WTC11 (cell line): ENCODE measurements at regions not wholly inside any gene's neighbourhood (a gene's known extent, or its start where the extent isn't known, plus 50 kb on each side); places are given as distances from the start of the nearest gene placed in this dataset.

Experiments used
- ATAC-seq: fragments of 200-7000 bp; cut with Tn5 transposase; 2 replicates; pipeline ENCODE4 v1.10.0; 2021; ENCODE audit warnings: mild to moderate bottlenecking, moderate library complexity
- CTCF ChIA-PET: fragments of 300-600 bp; sonication (Branson Sonifier 250); formaldehyde crosslinking; loops from one replicate; lab custom pipeline; 2021; ENCODE audit warnings: antibody characterized with exemption; lab: Charles Lee
- POLR2A ChIA-PET: fragments of 350-600 bp; sonication (Branson Sonifier 250); formaldehyde crosslinking; loops from one replicate; lab custom pipeline; 2021; ENCODE audit warnings: antibody characterized with exemption; lab: Charles Lee
- DNase-seq: peaks from one replicate; pipeline ENCODE4 v3.0.0; 2021; ENCODE audit warnings: low spot score
- H3K27ac Mint-ChIP-seq: 2 replicates; pipeline ENCODE4 v1.8.0; 2021; ENCODE audit warnings: mixed read lengths
- H3K27me3 Mint-ChIP-seq: 2 replicates; pipeline ENCODE4 v1.8.0; 2021; ENCODE audit warnings: low read depth, mild to moderate bottlenecking, moderate library complexity, mixed read lengths
- H3K36me3 Mint-ChIP-seq: 2 replicates; pipeline ENCODE4 v1.8.0; 2021; ENCODE audit warnings: mixed read lengths
- H3K4me1 Mint-ChIP-seq: 2 replicates; pipeline ENCODE4 v1.8.0; 2022; ENCODE audit warnings: mixed read lengths
- H3K4me3 Mint-ChIP-seq: 2 replicates; pipeline ENCODE4 v1.8.0; 2021; ENCODE audit warnings: mild to moderate bottlenecking, moderate library complexity, mixed read lengths
- H3K9me3 Mint-ChIP-seq: 2 replicates; pipeline ENCODE4 v1.8.0; 2021; ENCODE audit warnings: mixed read lengths
- CREB1 ChIP-seq: sonication (generic); formaldehyde crosslinking; IDR thresholded peaks from 2 replicates; pipeline ENCODE4 v1.8.0; 2023; ENCODE audit warnings: mild to moderate bottlenecking, missing genetic modification reagents
- ELF4 ChIP-seq: sonication (generic); formaldehyde crosslinking; IDR thresholded peaks from 2 replicates; pipeline ENCODE4 v1.8.1; 2022; ENCODE audit warnings: low read depth, mild to moderate bottlenecking, moderate library complexity, missing genetic modification reagents
- GTF2I ChIP-seq: fragments of 250-450 bp; sonication (Bioruptor Pico); conservative IDR thresholded peaks from 2 replicates; pipeline ENCODE4 v1.4.0; 2021; ENCODE audit warnings: mild to moderate bottlenecking
- TEAD1 ChIP-seq: sonication (generic); formaldehyde crosslinking; IDR thresholded peaks from 2 replicates; pipeline ENCODE4 v1.8.0; 2022; ENCODE audit warnings: mild to moderate bottlenecking, missing genetic modification reagents
- TP53 ChIP-seq: sonication (generic); formaldehyde crosslinking; IDR thresholded peaks from 2 replicates; pipeline ENCODE4 v1.8.1; 2023; ENCODE audit warnings: mild to moderate bottlenecking, missing genetic modification reagents
- ZNF121 ChIP-seq: sonication (generic); formaldehyde crosslinking; IDR thresholded peaks from 2 replicates; pipeline ENCODE4 v1.8.0; 2023; ENCODE audit warnings: missing genetic modification reagents
- ZNF138 ChIP-seq: sonication (generic); formaldehyde crosslinking; conservative IDR thresholded peaks from 2 replicates; pipeline ENCODE4 v1.8.1; 2022; ENCODE audit warnings: mild to moderate bottlenecking, moderate library complexity, missing genetic modification reagents
- TF ChIP-seq, protein P1 (sequence below): sonication (generic); formaldehyde crosslinking; IDR thresholded peaks from 2 replicates; pipeline ENCODE4 v1.8.1; 2022; ENCODE audit warnings: mild to moderate bottlenecking, missing genetic modification reagents, moderate library complexity, borderline replicate concordance
- TF ChIP-seq, protein P2 (sequence below): sonication (generic); formaldehyde crosslinking; IDR thresholded peaks from 2 replicates; pipeline ENCODE4 v1.8.0; 2022; ENCODE audit warnings: mild to moderate bottlenecking, missing genetic modification reagents
- TF ChIP-seq, protein P3 (sequence below): fragments of 250-450 bp; sonication (Bioruptor Pico); IDR thresholded peaks from 2 replicates; pipeline ENCODE4 v1.9.0; 2021; ENCODE audit warnings: mild to moderate bottlenecking
- TF ChIP-seq, protein P4 (sequence below): sonication (generic); formaldehyde crosslinking; IDR thresholded peaks from 2 replicates; pipeline ENCODE4 v1.8.0; 2023; ENCODE audit warnings: mild to moderate bottlenecking, missing genetic modification reagents
- TF ChIP-seq, protein P5 (sequence below): sonication (generic); formaldehyde crosslinking; IDR thresholded peaks from 2 replicates; pipeline ENCODE4 v1.8.1; 2022; ENCODE audit warnings: missing genetic modification reagents, borderline replicate concordance
- TF ChIP-seq, protein P6 (sequence below): sonication (generic); formaldehyde crosslinking; IDR thresholded peaks from 2 replicates; pipeline ENCODE4 v1.8.0; 2022; ENCODE audit warnings: mild to moderate bottlenecking, missing genetic modification reagents
- TF ChIP-seq, protein P7 (sequence below): sonication (generic); formaldehyde crosslinking; IDR thresholded peaks from 2 replicates; pipeline ENCODE4 v1.8.0; 2022; ENCODE audit warnings: missing genetic modification reagents
- TF ChIP-seq, protein P8 (sequence below): sonication (generic); formaldehyde crosslinking; IDR thresholded peaks from 2 replicates; pipeline ENCODE4 v1.8.0; 2022; ENCODE audit warnings: mild to moderate bottlenecking, missing genetic modification reagents
- TF ChIP-seq, protein P9 (sequence below): sonication (generic); formaldehyde crosslinking; IDR thresholded peaks from 2 replicates; pipeline ENCODE4 v1.8.1; 2023; ENCODE audit warnings: mild to moderate bottlenecking, missing genetic modification reagents, moderate library complexity

DNA sequence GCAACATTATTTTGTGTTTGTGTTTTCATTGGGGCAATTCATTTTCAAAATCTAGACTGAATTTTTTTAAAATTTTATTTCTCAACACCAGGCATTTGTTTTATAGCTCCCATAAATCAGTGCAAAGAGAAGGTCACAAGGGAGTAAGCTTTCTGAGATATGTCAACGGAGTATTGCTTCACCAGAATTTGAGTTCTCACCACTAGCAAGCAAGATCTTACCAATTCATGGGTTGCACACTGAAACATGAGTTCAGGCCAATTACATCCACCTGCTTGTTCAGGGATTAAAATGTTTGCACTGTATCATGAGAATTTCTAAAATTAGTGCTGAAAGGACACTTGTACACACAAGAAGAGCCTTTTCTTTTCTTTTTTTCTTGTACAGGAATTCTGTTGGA is 121.9 kb downstream of the CAND1 start (continued):
- TF ChIP-seq, protein P1, sequence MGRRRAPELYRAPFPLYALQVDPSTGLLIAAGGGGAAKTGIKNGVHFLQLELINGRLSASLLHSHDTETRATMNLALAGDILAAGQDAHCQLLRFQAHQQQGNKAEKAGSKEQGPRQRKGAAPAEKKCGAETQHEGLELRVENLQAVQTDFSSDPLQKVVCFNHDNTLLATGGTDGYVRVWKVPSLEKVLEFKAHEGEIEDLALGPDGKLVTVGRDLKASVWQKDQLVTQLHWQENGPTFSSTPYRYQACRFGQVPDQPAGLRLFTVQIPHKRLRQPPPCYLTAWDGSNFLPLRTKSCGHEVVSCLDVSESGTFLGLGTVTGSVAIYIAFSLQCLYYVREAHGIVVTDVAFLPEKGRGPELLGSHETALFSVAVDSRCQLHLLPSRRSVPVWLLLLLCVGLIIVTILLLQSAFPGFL (CRISPR knock-in tag) = no peak
- TF ChIP-seq, protein P2, sequence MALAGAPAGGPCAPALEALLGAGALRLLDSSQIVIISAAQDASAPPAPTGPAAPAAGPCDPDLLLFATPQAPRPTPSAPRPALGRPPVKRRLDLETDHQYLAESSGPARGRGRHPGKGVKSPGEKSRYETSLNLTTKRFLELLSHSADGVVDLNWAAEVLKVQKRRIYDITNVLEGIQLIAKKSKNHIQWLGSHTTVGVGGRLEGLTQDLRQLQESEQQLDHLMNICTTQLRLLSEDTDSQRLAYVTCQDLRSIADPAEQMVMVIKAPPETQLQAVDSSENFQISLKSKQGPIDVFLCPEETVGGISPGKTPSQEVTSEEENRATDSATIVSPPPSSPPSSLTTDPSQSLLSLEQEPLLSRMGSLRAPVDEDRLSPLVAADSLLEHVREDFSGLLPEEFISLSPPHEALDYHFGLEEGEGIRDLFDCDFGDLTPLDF (CRISPR knock-in tag) = no peak
- TF ChIP-seq, protein P3, sequence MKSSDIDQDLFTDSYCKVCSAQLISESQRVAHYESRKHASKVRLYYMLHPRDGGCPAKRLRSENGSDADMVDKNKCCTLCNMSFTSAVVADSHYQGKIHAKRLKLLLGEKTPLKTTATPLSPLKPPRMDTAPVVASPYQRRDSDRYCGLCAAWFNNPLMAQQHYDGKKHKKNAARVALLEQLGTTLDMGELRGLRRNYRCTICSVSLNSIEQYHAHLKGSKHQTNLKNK (CRISPR knock-in tag) = no peak
- TF ChIP-seq CREB1 = no peak

DNA sequence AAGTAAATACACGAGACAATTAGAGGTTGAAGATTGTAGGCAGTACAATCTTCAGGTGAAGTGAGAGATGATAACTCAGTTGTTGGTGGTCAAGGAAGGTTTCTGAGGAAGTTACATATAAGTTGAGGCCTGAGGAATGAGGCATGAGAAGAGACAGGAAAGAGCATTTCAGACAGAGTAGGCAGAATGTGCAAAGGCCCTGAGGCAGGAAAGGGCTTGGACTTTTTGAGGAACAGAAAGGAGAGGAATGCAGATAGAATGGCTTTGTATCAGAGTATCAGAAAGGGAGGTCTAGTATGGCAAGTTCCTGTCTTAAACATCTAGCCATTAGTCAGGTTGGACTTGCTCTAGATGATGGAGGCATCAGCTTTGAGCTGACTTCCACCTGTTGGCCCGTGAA is 122.5 kb downstream of the CAND1 start:
- Mint-ChIP-seq H3K36me3 (no peaks in the 10 kb centered on the region), H3K27me3 (no peaks in the 10 kb centered on the region), H3K27ac (no peak overlapping the region), H3K9me3 (0 out of 2 replicates have a peak, but pooled peaks cover 4% of the 10 kb centered on the region), H3K4me1 (peaks cover 12% of the 10 kb centered on the region), H3K4me3 (no peak overlapping the region)
- ATAC-seq = no peak
- TF ChIP-seq ZNF121 (CRISPR knock-in tag) = no peak
- TF ChIP-seq CREB1 = no peak
- TF ChIP-seq, protein P2 (CRISPR knock-in tag) = no peak
- TF ChIP-seq GTF2I (CRISPR knock-in tag) = no peak
- TF ChIP-seq, protein P4, sequence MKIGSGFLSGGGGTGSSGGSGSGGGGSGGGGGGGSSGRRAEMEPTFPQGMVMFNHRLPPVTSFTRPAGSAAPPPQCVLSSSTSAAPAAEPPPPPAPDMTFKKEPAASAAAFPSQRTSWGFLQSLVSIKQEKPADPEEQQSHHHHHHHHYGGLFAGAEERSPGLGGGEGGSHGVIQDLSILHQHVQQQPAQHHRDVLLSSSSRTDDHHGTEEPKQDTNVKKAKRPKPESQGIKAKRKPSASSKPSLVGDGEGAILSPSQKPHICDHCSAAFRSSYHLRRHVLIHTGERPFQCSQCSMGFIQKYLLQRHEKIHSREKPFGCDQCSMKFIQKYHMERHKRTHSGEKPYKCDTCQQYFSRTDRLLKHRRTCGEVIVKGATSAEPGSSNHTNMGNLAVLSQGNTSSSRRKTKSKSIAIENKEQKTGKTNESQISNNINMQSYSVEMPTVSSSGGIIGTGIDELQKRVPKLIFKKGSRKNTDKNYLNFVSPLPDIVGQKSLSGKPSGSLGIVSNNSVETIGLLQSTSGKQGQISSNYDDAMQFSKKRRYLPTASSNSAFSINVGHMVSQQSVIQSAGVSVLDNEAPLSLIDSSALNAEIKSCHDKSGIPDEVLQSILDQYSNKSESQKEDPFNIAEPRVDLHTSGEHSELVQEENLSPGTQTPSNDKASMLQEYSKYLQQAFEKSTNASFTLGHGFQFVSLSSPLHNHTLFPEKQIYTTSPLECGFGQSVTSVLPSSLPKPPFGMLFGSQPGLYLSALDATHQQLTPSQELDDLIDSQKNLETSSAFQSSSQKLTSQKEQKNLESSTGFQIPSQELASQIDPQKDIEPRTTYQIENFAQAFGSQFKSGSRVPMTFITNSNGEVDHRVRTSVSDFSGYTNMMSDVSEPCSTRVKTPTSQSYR = no peak
- TF ChIP-seq, protein P5, sequence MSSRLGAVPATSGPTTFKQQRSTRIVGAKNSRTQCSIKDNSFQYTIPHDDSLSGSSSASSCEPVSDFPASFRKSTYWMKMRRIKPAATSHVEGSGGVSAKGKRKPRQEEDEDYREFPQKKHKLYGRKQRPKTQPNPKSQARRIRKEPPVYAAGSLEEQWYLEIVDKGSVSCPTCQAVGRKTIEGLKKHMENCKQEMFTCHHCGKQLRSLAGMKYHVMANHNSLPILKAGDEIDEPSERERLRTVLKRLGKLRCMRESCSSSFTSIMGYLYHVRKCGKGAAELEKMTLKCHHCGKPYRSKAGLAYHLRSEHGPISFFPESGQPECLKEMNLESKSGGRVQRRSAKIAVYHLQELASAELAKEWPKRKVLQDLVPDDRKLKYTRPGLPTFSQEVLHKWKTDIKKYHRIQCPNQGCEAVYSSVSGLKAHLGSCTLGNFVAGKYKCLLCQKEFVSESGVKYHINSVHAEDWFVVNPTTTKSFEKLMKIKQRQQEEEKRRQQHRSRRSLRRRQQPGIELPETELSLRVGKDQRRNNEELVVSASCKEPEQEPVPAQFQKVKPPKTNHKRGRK (CRISPR knock-in tag) = no peak
- TF ChIP-seq, protein P6, sequence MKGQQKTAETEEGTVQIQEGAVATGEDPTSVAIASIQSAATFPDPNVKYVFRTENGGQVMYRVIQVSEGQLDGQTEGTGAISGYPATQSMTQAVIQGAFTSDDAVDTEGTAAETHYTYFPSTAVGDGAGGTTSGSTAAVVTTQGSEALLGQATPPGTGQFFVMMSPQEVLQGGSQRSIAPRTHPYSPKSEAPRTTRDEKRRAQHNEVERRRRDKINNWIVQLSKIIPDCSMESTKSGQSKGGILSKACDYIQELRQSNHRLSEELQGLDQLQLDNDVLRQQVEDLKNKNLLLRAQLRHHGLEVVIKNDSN (CRISPR knock-in tag) = no peak
- TF ChIP-seq, protein P7, sequence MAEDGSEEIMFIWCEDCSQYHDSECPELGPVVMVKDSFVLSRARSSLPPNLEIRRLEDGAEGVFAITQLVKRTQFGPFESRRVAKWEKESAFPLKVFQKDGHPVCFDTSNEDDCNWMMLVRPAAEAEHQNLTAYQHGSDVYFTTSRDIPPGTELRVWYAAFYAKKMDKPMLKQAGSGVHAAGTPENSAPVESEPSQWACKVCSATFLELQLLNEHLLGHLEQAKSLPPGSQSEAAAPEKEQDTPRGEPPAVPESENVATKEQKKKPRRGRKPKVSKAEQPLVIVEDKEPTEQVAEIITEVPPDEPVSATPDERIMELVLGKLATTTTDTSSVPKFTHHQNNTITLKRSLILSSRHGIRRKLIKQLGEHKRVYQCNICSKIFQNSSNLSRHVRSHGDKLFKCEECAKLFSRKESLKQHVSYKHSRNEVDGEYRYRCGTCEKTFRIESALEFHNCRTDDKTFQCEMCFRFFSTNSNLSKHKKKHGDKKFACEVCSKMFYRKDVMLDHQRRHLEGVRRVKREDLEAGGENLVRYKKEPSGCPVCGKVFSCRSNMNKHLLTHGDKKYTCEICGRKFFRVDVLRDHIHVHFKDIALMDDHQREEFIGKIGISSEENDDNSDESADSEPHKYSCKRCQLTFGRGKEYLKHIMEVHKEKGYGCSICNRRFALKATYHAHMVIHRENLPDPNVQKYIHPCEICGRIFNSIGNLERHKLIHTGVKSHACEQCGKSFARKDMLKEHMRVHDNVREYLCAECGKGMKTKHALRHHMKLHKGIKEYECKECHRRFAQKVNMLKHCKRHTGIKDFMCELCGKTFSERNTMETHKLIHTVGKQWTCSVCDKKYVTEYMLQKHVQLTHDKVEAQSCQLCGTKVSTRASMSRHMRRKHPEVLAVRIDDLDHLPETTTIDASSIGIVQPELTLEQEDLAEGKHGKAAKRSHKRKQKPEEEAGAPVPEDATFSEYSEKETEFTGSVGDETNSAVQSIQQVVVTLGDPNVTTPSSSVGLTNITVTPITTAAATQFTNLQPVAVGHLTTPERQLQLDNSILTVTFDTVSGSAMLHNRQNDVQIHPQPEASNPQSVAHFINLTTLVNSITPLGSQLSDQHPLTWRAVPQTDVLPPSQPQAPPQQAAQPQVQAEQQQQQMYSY (CRISPR knock-in tag) = no peak
- TF ChIP-seq, protein P8, sequence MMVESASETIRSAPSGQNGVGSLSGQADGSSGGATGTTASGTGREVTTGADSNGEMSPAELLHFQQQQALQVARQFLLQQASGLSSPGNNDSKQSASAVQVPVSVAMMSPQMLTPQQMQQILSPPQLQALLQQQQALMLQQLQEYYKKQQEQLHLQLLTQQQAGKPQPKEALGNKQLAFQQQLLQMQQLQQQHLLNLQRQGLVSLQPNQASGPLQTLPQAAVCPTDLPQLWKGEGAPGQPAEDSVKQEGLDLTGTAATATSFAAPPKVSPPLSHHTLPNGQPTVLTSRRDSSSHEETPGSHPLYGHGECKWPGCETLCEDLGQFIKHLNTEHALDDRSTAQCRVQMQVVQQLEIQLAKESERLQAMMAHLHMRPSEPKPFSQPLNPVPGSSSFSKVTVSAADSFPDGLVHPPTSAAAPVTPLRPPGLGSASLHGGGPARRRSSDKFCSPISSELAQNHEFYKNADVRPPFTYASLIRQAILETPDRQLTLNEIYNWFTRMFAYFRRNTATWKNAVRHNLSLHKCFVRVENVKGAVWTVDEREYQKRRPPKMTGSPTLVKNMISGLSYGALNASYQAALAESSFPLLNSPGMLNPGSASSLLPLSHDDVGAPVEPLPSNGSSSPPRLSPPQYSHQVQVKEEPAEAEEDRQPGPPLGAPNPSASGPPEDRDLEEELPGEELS (CRISPR knock-in tag) = no peak
- no peak for TF ChIP-seq TP53 (CRISPR knock-in tag)
- TF ChIP-seq, protein P1 (CRISPR knock-in tag) = no peak
- TF ChIP-seq, protein P9, sequence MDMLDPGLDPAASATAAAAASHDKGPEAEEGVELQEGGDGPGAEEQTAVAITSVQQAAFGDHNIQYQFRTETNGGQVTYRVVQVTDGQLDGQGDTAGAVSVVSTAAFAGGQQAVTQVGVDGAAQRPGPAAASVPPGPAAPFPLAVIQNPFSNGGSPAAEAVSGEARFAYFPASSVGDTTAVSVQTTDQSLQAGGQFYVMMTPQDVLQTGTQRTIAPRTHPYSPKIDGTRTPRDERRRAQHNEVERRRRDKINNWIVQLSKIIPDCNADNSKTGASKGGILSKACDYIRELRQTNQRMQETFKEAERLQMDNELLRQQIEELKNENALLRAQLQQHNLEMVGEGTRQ (CRISPR knock-in tag) = no peak
- no peak for TF ChIP-seq ZNF138 (CRISPR knock-in tag)
- TF ChIP-seq TEAD1 (CRISPR knock-in tag) = no peak
- TF ChIP-seq ELF4 (CRISPR knock-in tag) = no peak
- DNase-seq = no peak
- ChIA-PET POLR2A (no interaction called here), CTCF (interaction anchor here (0.7 kb wide), 1 partner anchor 55 kb away, joined by 4 read pairs; no protein-coding TSS in a partner anchor)
